HG02852 (cell line): ENCODE measurements at regions not wholly inside any gene's neighbourhood (a gene's known extent, or its start where the extent isn't known, plus 50 kb on each side); places are given as distances from the start of the nearest gene placed in this dataset.
"Not testable (repeated sequence)": the region's sequence is repeated elsewhere in the genome, so short reads cannot be mapped to it uniquely, and the experiment has no call there.

Experiments
- ATAC-seq: cut with Tn5 transposase; IDR thresholded peaks from one replicate; pipeline ENCODE4 v1.9.1; 2021; ENCODE audit warnings: mild to moderate bottlenecking, moderate library complexity; ENCODE audit not compliant: unreplicated experiment

- ATAC-seq = no peak
Measured at GRCh38 chr5:92283521-92283920, 900.4 kb upstream of the ARRDC3 start.

DNA sequence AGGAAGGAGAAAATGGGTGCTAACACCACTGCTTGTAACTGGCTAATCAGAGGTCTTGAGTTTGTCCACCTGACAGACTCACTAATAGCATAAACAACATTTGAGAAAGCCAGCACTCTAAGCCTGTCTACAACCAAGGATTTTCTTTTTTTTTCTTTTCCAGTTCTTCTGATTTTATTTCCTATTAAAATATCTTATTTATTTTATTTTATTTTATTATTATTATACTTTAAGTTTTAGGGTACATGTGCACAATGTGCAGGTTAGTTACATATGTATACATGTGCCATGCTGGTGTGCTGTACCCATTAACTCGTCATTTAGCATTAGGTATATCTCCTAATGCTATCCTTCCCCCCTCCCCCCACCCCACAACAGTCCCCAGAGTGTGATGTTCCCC lies 888.6 kb upstream of the ARRDC3 start:
- not testable (repeated sequence) for ATAC-seq

DNA sequence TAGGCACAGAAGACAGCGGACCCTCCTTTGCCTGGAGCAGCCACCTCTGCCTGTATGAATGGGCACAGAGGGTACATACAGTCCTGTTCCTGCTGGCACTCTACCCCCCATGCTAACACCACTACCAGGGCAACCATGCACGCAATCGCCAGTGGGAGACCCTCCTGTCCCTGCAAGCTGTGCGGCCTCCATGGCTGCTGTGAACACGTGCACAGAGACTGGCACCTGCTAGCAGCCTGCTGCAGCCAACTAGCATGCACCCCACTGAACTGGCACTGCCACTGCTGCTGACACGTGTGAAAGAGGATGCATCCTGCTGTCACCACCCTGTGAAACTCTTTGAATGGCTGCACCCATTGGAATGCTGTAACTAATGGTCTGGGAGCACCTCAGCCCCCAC lies 885.2 kb upstream of the ARRDC3 start:
- ATAC-seq = no peak

GRCh38 chr5:92267830-92268229 lies 884.7 kb upstream of the ARRDC3 start:
- ATAC-seq = no peak

DNA sequence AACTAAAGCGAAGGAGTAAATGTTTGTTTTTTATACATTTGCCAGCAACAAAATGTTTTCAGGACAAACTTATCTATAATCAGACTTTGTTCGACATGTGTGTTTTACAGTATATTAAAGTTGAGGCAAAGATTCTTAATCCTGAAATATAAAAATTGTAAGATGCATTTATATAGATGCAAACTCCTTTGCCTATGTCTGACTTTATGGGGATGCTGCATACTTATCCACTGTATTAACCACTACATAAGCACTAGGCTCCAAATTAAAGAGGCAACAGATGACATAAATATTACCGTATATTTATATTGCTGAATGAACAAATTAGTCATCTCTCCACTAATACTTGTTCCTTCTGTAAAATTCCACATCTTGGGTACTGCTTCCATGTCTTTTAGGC lies 882.7 kb upstream of the ARRDC3 start:
- ATAC-seq = no peak

DNA sequence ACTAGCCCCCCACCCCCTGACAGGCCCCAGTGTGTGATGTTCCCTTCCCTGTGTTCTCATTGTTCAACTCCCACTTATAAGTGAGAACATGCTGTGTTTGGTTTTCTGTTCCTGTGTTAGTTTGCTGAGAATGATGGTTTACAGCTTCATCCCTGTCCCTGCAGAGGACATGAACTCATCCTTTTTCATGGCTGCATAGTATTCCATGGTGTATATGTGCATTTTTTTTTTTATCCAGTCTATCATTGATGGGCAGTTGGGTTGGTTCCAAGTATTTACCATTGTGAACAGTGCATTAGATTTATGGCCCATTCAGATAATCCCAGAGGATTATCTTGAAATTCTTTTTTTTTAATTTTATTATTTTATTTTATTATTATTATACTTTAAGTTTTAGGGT lies 872.5 kb upstream of the ARRDC3 start:
- ATAC-seq = not testable (repeated sequence)

- no peak for ATAC-seq
Measured at GRCh38 chr5:92248518-92248917, 865.4 kb upstream of the ARRDC3 start.

GRCh38 chr5:92242170-92242569 lies 859.1 kb upstream of the ARRDC3 start:
- ATAC-seq = no peak

DNA sequence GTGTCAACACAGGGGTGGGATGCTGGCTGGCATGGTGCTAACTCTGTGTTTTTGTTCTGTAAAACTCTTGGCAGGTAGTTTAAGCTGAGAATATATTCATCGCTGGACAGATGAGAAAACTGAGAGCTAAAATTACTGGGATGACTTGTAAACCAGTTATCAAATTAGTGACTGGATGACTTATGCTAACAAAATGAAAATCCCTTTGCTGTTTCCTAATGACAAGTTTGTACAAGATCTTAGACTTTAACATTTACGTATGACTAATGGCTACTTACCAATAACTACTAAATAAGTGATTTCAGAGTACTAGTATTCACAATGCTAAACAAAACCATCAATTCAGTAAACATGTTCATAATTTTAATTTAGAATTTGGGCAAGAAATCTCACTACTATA lies 854.8 kb upstream of the ARRDC3 start:
- ATAC-seq = no peak

DNA sequence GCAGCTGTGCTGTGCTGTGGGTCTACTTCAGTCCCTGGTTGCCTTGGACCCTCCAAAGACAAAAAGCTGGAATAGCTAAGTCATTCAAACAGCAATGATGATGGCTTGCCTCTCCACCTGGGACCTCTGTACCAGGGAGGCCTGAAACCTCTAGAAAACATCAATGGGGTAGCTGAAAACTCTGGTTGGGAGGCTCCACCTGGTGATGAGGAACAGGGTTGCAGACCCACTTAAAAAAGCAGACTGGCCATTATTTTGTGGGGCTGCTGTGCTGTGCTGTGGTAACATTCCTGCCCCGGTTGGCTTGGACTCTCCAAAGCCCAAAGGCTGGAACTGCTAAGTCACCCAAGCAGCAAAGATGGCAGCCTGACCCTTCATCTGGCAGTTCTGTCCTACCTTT lies 839.3 kb upstream of the ARRDC3 start:
- ATAC-seq = no peak

DNA sequence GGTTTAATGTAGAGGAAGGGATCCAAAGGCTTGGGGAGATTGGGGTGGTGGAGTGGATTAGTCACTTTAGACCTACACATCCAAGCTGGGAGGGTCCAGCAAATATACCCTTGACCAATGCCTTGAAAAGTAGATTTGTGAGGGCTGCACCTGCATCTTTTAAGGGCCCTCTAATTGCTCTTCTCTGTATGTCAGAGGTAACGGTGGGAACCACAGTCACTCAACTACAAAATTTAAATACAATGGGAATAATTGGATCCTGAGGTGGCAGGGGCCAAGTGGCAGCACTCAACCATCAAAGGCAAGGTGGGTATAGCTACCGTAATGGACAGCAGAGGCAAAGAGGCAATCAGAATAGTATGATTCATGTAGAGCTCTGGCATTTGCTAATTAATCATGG lies 833.7 kb upstream of the ARRDC3 start:
- not testable (repeated sequence) for ATAC-seq

DNA sequence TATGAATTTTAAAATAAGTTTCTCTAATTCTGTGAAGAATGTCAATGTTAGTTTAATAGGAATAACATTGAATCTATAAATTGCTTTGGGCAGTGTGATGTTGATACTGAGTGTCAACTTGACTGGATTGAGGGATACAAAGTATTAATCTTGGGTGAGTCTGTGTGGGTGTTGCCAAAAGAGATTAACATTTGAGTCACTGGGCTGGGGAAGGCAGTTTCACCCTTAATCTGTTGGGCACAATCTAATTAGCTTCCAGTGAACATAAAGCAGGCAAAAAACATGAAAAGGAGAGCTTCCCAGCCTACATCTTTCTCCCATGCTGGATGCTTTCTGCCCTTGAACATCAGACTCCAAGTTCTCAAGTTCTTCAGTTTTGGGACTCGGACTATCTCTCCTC lies 832.0 kb upstream of the ARRDC3 start:
- no peak for ATAC-seq

DNA sequence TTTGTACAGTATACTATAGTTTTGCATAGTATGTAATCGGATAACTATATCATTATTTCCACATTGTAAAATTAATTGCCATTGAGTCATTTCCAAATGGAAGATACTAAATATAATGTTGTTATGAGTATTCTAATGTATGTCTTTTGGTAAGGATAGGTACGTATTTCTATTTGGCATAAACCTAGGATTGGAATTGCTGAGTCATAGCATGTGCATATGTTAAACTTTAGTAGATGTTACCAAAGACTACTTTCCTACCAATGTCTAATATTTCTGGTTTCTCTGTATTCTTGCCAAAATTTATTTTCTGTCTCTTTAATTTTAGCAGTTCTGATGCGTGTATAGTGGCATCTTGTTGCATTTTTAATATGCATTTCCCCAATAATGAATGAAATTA lies 825.1 kb upstream of the ARRDC3 start:
- no peak for ATAC-seq

- no peak for ATAC-seq
Measured at GRCh38 chr5:92207151-92207550, 824.0 kb upstream of the ARRDC3 start.

GRCh38 chr5:92206681-92207080 lies 823.6 kb upstream of the ARRDC3 start:
- ATAC-seq = no peak

DNA sequence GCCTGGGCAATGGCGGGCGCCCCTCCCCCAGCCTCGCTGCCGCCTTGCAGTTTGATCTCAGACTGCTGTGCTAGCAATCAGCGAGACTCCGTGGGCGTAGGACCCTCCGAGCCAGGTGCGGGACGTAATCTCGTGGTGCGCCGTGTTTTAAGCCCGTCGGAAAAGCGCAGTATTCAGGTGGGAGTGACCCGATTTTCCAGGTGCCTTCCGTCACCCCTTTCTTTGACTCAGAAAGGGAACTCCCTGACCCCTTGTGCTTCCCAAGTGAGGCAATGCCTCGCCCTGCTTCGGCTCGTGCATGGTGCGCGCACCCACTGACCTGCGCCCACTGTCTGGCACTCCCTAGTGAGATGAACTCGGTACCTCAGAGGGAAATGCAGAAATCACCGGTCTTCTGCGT lies 815.9 kb upstream of the ARRDC3 start:
- not testable (repeated sequence) for ATAC-seq

- ATAC-seq = no peak
Measured at GRCh38 chr5:92181656-92182055, 798.5 kb upstream of the ARRDC3 start.

GRCh38 chr5:92180391-92180790 lies 797.3 kb upstream of the ARRDC3 start:
- no peak for ATAC-seq

- ATAC-seq = no peak
Measured at GRCh38 chr5:92179651-92180050, 796.5 kb upstream of the ARRDC3 start.

GRCh38 chr5:92177926-92178487 lies 794.9 kb upstream of the ARRDC3 start:
- no peak for ATAC-seq

GRCh38 chr5:92163906-92164305 lies 780.8 kb upstream of the ARRDC3 start:
- no peak for ATAC-seq

DNA sequence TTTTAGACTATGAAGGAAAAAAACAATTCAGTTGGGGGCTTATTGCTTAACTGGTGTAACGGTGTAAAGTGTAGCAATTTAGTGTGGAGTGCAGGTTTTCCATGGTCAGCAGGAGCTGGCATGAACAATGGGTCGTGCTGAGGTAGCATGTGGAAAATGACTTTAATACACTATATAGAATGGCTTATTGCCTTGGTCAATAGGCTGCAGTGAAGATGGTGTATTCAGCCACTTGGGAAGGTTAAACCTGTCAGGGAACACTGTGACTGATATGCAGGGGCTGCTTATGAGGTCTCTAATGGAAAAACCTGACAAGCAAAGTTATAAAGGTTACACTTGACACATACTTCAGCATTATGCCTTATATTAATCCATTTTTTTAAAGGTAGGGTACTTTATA lies 764.7 kb upstream of the ARRDC3 start:
- ATAC-seq = no peak

DNA sequence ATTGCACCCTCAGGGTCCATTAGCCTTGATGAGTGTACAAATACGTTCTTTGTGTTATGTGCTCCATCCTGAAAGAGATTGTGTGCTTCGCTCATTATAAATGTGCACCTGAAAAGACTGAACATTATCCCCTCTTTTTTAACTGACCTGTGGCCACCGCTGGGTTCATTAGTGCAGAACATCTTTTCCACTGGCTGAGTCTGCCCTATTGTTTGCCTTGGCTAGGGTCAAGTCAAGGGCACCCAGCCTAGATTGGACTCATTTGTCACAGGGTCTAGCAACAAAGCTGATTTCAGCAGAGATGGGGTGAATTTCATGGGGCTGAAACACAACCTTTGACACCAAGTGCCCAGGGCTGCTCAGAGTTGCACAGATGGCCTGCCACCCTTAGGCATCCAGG lies 764.1 kb upstream of the ARRDC3 start:
- no peak for ATAC-seq

DNA sequence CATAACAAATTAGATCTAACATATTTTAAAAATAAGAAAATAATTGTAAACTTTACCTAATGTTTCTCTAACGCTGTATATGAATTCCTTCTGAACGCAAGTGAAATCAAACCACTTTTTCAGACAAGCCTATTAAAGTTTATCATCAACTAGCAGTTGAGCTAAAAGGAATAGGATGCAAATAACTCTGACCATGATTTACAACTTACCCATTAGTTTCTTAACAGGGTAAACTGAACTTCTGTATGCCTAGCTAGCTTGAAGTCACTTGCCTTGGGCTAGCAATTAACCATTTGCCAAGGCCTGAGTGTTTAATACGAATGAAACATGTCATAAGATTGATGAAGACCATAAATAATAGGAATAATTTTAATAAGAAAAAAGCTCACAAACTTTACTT lies 762.7 kb upstream of the ARRDC3 start:
- ATAC-seq = no peak
